ENCODE measurements at regions not wholly inside any gene's neighbourhood (a gene's known extent, or its start where the extent isn't known, plus 50 kb on each side); places are given as distances from the start of the nearest gene placed in this dataset.

GRCh38 chr2:203645831-203646230 is 60.6 kb upstream of the CD28 start:
- H3K27me3 ChIP-seq (ENCODE audit: control insufficient read depth, insufficient read depth, low read length, poor library complexity, severe bottlenecking): no peaks in the 10 kb centered on the region
- peaks cover 4% of the 10 kb centered on the region for H3K27me3 Mint-ChIP-seq (ENCODE audit: insufficient read depth)
- no peak overlapping the region for H3K27ac Mint-ChIP-seq
- H3K9me3 ChIP-seq (ENCODE audit: control insufficient read depth, low read length): no peaks in the 10 kb centered on the region
- no peaks in the 10 kb centered on the region for H3K36me3 ChIP-seq (ENCODE audit: control insufficient read depth, insufficient read depth, low read length)
- DNase-seq: no peak
- H3K4me1 ChIP-seq (ENCODE audit: control insufficient read depth, insufficient read depth, low read length): no peaks in the 10 kb centered on the region
- no peak overlapping the region for H3K4me3 Mint-ChIP-seq
- peaks cover 10% of the 10 kb centered on the region for H3K4me1 Mint-ChIP-seq
- 93 to 94% methylated on average over 1 of the region's 1 CpG for WGBS, 2 experiments (ENCODE audit: insufficient coverage in 1 of 2, insufficient read length in 1 of 2)
- no peak overlapping the region for H3K4me3 ChIP-seq (ENCODE audit: low read length)
- H3K9ac ChIP-seq (ENCODE audit: extremely low read depth, low read length, poor library complexity, severe bottlenecking): no peak overlapping the region
- H3K27ac ChIP-seq (ENCODE audit: low read depth, low read length): no peak overlapping the region
- H3K36me3 Mint-ChIP-seq (ENCODE audit: low read depth): no peaks in the 10 kb centered on the region
- peaks cover 17% of the 10 kb centered on the region for H3K9me3 Mint-ChIP-seq
- no peak for TF ChIP-seq CTCF (conservative IDR thresholded peaks at IDR 0.05)

GRCh38 chr2:203646266-203646864 is 60.1 kb upstream of the CD28 start:
- Mint-ChIP-seq H3K4me3 (no peak overlapping the region), H3K27me3 (ENCODE audit: insufficient read depth) (peaks cover 4% of the 10 kb centered on the region), H3K9me3 (peaks cover 12% of the 10 kb centered on the region), H3K4me1 (peaks cover 14% of the 10 kb centered on the region), H3K27ac (no peak overlapping the region), H3K36me3 (ENCODE audit: low read depth) (no peaks in the 10 kb centered on the region)
- Histone ChIP-seq H3K36me3 (ENCODE audit: control insufficient read depth, insufficient read depth, low read length) (no peaks in the 10 kb centered on the region), H3K9me3 (ENCODE audit: control insufficient read depth, low read length) (no peaks in the 10 kb centered on the region), H3K27ac (ENCODE audit: low read depth, low read length) (no peak overlapping the region), H3K27me3 (ENCODE audit: control insufficient read depth, insufficient read depth, low read length, poor library complexity, severe bottlenecking) (no peaks in the 10 kb centered on the region), H3K4me1 (ENCODE audit: control insufficient read depth, insufficient read depth, low read length) (no peaks in the 10 kb centered on the region), H3K4me3 (ENCODE audit: low read length) (no peak overlapping the region), H3K9ac (ENCODE audit: extremely low read depth, low read length, poor library complexity, severe bottlenecking) (no peak overlapping the region)
- 91 to 94% methylated on average over 5 to 10 of the region's 10 CpGs for WGBS, 2 experiments (ENCODE audit: insufficient coverage in 1 of 2, insufficient read length in 1 of 2)
- DNase-seq: peak; percentile 79
- TF ChIP-seq CTCF (conservative IDR thresholded peaks at IDR 0.05): peak; percentile 41

GRCh38 chr2:203646961-203647360 is 59.5 kb upstream of the CD28 start:
- Mint-ChIP-seq H3K27ac (no peak overlapping the region), H3K9me3 (peaks cover 8% of the 10 kb centered on the region), H3K27me3 (ENCODE audit: insufficient read depth) (peaks cover under 1% of the 10 kb centered on the region), H3K36me3 (ENCODE audit: low read depth) (no peaks in the 10 kb centered on the region), H3K4me1 (peaks cover 14% of the 10 kb centered on the region), H3K4me3 (no peak overlapping the region)
- TF ChIP-seq CTCF (conservative IDR thresholded peaks at IDR 0.05): no peak
- no peaks in the 10 kb centered on the region for H3K9me3 ChIP-seq (ENCODE audit: control insufficient read depth, low read length)
- no peak overlapping the region for H3K27ac ChIP-seq (ENCODE audit: low read depth, low read length)
- H3K4me3 ChIP-seq (ENCODE audit: low read length): no peak overlapping the region
- H3K27me3 ChIP-seq (ENCODE audit: control insufficient read depth, insufficient read depth, low read length, poor library complexity, severe bottlenecking): no peaks in the 10 kb centered on the region
- no peak overlapping the region for H3K9ac ChIP-seq (ENCODE audit: extremely low read depth, low read length, poor library complexity, severe bottlenecking)
- no peaks in the 10 kb centered on the region for H3K36me3 ChIP-seq (ENCODE audit: control insufficient read depth, insufficient read depth, low read length)
- WGBS, 2 experiments (ENCODE audit: insufficient coverage in 1 of 2, insufficient read length in 1 of 2): 86 to 97% methylated on average over 2 to 5 of the region's 5 CpGs
- no peaks in the 10 kb centered on the region for H3K4me1 ChIP-seq (ENCODE audit: control insufficient read depth, insufficient read depth, low read length)
- no peak for DNase-seq
